ENCODE measurements at regions not wholly inside any gene's neighbourhood (a gene's known extent, or its start where the extent isn't known, plus 50 kb on each side); places are given as distances from the start of the nearest gene placed in this dataset.

- no peak for ATAC-seq
- FAIRE-seq = peak; percentile 64
- Histone ChIP-seq H3K4me2 (ENCODE audit: low read depth, low read length) (no peak overlapping the region), H3K9me3 (ENCODE audit: low read length) (no peaks in the 10 kb centered on the region), H3K4me1 (ENCODE audit: insufficient read depth, low read length) (peaks cover 25% of the 10 kb centered on the region; the same call in 1 of the 2 replicates), H3K27me3 (ENCODE audit: control insufficient read depth in 1 of 2, insufficient read depth in 2 of 2, low read length in 2 of 2) (peaks cover 0 to 3% of the 10 kb centered on the region in 2 experiments; a peak in 1 of 5 replicates), H2AFZ (ENCODE audit: low read length) (no peak overlapping the region), H3K9ac (ENCODE audit: insufficient read depth, low read depth, low read length) (no peak overlapping the region), H4K20me1 (ENCODE audit: insufficient read depth, low read length) (no peaks in the 10 kb centered on the region), H3K79me2 (ENCODE audit: insufficient read depth, low read length) (no peaks in the 10 kb centered on the region), H3K36me3 (replicated peaks in 1 of 2; ENCODE audit: control insufficient read depth in 1 of 2, insufficient read depth in 2 of 2, low read length in 2 of 2) (no peaks in the 10 kb centered on the region), H3K4me3 (replicated peaks in 1 of 3; ENCODE audit: insufficient read depth in 1 of 3, low read depth in 2 of 3, low read length in 3 of 3) (no peak overlapping the region), H3K27ac (ENCODE audit: extremely low read length, insufficient read depth, low read length) (no peak overlapping the region)
- in situ Hi-C loops (cut with HindIII; ENCODE audit: extremely low pct_ligation_motif_present, low pct_unique_long_range_greater_than_20kb) (no loop called here), intact Hi-C loops (cut with micrococcal nuclease; ENCODE audit: unreplicated experiment) (no loop called here)
- DNase-seq (ENCODE audit: low spot score) = no peak
- 45% methylated on average over 2 of the region's 2 CpGs for WGBS (ENCODE audit: low lambda C conversion rate)
- BruUV-seq (replicated peaks) = no TSS peak
- ChIA-PET POLR2A (no interaction called here), CTCF (ENCODE audit: low intra/inter-chr PET ratio, low total read pairs) (no interaction called here)
- TF ChIP-seq FOXA1 (IDR thresholded peaks at IDR 0.05) = 0 out of 2 replicates have a peak, but pooled peaks have one; percentile 2
- TF ChIP-seq FOXA1 (CRISPR knock-in tag; IDR thresholded peaks at IDR 0.05) = no peak
- TF ChIP-seq PTBP1 (IDR thresholded peaks at IDR 0.05; ENCODE audit: low read depth, low read length, poor library complexity, severe bottlenecking) = no peak
Observed at GRCh38 chr21:38622827-38623209, 124.5 kb upstream of the ERG start.

GRCh38 chr21:38623552-38623951 is 125.3 kb upstream of the ERG start:
- POLR2A ChIA-PET = no interaction called here
- FAIRE-seq (no peak), DNase-seq (ENCODE audit: low spot score) (no peak), ATAC-seq (no peak; the same call in 2 of the 3 replicates)
- Histone ChIP-seq H3K4me2 (ENCODE audit: low read depth, low read length) (no peak overlapping the region), H3K36me3 (replicated peaks in 1 of 2; ENCODE audit: control insufficient read depth in 1 of 2, insufficient read depth in 2 of 2, low read length in 2 of 2) (no peaks in the 10 kb centered on the region), H2AFZ (ENCODE audit: low read length) (no peak overlapping the region), H3K79me2 (ENCODE audit: insufficient read depth, low read length) (no peaks in the 10 kb centered on the region), H3K4me1 (ENCODE audit: insufficient read depth, low read length) (peaks cover 25% of the 10 kb centered on the region; the same call in 1 of the 2 replicates), H3K9me3 (ENCODE audit: low read length) (no peaks in the 10 kb centered on the region), H3K27ac (ENCODE audit: extremely low read length, insufficient read depth, low read length) (no peak overlapping the region), H3K4me3 (replicated peaks in 1 of 3; ENCODE audit: insufficient read depth in 1 of 3, low read depth in 2 of 3, low read length in 3 of 3) (no peak overlapping the region), H3K27me3 (ENCODE audit: control insufficient read depth in 1 of 2, insufficient read depth in 2 of 2, low read length in 2 of 2) (peaks cover 0 to 3% of the 10 kb centered on the region in 2 experiments; a peak in 1 of 5 replicates), H4K20me1 (ENCODE audit: insufficient read depth, low read length) (no peaks in the 10 kb centered on the region), H3K9ac (ENCODE audit: insufficient read depth, low read depth, low read length) (no peak overlapping the region)
- in situ Hi-C loops (cut with HindIII; ENCODE audit: extremely low pct_ligation_motif_present, low pct_unique_long_range_greater_than_20kb) (no loop called here), intact Hi-C loops (cut with micrococcal nuclease; ENCODE audit: unreplicated experiment) (no loop called here)
- WGBS (ENCODE audit: low lambda C conversion rate) = 14% methylated on average over 4 of the region's 4 CpGs
- CTCF ChIA-PET (ENCODE audit: low intra/inter-chr PET ratio, low total read pairs) = no interaction called here
- no TSS peak for BruUV-seq (replicated peaks)
- no peak for TF ChIP-seq PRDM10 (CRISPR knock-in tag; IDR thresholded peaks at IDR 0.05; ENCODE audit: low read depth)
- no peak for TF ChIP-seq HHEX (CRISPR knock-in tag; IDR thresholded peaks at IDR 0.05)
- no peak for TF ChIP-seq MTERF4 (CRISPR knock-in tag; IDR thresholded peaks at IDR 0.05)
- no peak for TF ChIP-seq ZSCAN29 (CRISPR knock-in tag; conservative IDR thresholded peaks at IDR 0.05)
- no peak for TF ChIP-seq REPIN1 (CRISPR knock-in tag; IDR thresholded peaks at IDR 0.05; ENCODE audit: borderline replicate concordance, low read depth)
